Stimulated activated CD4-positive, alpha-beta T cell treated with anti-CD3 and anti-CD28 coated beads, Interleukin-4, amount 100 ng/mL, for 24 hours (primary cell): ENCODE measurements at regions not wholly inside any gene's neighbourhood (a gene's known extent, or its start where the extent isn't known, plus 50 kb on each side); places are given as distances from the start of the nearest gene placed in this dataset.
"Not testable (repeated sequence)": the region's sequence is repeated elsewhere in the genome, so short reads cannot be mapped to it uniquely, and the experiment has no call there.

Source experiments
- DNase-seq: peaks from one replicate; pipeline ENCODE4 v3.0.0-alpha.2; 2020

GRCh38 chr2:67878743-67879142 lies 184.1 kb downstream of the C1D start:
- no peak for DNase-seq

- DNase-seq: no peak
These were observed 183.1 kb downstream of the C1D start for GRCh38 chr2:67879586-67880290.

- no peak for DNase-seq
These were observed 182.5 kb downstream of the C1D start for GRCh38 chr2:67880291-67880761.

- no peak for DNase-seq
These were observed 181.0 kb downstream of the C1D start for GRCh38 chr2:67881816-67882215.

GRCh38 chr2:67883316-67884087 lies 179.3 kb downstream of the C1D start:
- DNase-seq: no peak

- no peak for DNase-seq
These were observed 174.3 kb downstream of the C1D start for GRCh38 chr2:67888351-67889005.

DNA sequence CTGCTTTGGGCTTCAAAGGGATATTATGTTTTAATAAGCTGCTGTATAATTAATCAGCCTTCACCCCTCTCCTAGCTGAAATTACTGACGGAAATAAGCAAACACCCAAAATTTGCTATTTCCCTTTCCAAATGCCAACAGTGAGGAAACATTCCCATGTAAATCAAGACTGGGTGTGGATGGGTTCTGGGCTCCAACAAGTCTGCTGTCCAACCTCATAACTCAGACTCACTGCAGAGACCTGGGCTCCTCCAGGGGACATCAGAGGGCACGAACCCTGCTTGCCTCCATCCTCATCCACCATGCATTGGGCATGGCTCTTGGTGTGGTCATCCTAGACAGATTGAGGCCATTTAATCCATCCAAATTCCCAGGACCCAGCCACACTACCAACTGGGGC lies 173.7 kb downstream of the C1D start:
- no peak for DNase-seq

DNA sequence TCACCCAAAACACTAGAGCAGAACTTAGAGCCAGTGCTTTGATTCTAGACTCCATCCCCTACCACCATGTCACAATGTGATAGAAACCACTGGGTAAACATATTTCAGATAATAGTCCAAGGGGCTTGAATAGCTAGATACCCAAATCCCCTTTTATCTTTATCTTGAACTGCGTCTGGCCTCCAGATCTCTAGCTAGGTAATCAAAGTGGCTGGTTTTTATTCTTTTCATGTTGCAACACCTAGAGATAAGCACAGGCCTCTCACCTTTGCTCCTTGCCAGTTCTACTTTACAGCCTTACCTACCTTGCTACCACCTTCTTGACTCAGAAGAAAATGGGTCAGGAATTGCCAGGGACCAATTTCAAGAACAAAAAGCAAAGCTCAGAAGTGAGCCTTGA lies 171.2 kb downstream of the C1D start:
- DNase-seq: no peak

- no peak for DNase-seq
These were observed 170.4 kb downstream of the C1D start for GRCh38 chr2:67892339-67892846.

- DNase-seq: no peak
These were observed 167.4 kb downstream of the C1D start for GRCh38 chr2:67895227-67895941.

- DNase-seq: no peak
These were observed 166.7 kb downstream of the C1D start for GRCh38 chr2:67896076-67896475.

GRCh38 chr2:67896476-67896875 lies 166.3 kb downstream of the C1D start:
- DNase-seq: no peak

DNA sequence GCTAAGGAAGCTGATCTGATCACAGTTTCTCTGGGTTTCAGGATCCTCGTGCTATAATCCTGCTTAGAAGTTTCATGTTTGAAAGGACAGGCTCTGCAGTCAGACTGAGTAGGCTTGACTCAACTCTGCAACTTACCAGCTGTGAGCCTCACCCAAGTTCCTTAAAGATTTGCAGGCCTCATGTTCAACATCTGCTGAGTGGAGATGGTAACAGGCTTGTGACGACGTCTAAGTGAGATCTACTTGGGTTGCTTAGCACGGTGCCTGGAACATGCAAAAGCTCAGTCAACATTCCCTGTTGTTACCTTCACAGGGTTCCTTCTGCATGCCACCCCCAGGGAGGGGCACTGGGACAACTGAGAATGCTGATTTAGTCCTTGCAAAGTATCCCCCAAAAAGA lies 164.2 kb downstream of the C1D start:
- no peak for DNase-seq

DNA sequence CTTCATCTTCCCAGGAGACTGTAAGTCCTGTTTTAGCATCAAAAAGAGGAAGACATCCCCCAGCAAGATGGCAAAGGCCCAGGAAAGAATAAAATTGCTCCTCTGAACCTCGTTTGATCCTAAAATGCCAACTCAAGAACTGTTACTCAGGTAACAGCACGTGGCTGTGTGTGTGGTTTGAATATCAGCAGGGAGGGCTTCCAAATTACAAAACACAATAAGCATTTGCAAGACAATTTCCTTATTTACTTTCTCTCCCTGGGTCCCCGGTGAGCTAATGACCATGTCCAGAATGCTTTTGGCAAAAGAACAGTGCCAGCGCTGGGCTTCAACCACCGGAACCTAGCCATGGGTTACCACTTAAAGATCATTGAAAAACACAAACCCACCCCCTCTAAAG lies 163.6 kb downstream of the C1D start:
- DNase-seq: no peak

DNA sequence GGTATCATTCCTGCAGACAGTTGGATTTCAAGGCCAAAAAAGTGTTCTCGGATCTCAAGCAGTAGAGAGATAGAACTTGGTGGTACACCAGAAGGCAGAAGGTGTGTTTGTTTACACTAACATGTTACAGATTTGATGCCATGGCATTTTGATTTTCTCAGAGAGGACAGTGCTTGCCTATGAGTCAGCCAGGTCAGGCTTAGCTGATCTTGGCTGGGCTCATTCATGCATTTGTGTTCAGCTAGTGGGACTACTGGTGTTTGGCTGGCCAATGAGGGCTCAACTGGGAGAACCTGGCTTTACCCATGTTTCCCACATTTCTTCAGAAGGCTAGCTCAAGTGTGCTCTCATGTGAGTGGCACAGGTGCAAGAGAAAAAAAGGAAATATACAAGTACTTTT lies 162.0 kb downstream of the C1D start:
- no peak for DNase-seq

- DNase-seq: no peak
These were observed 158.2 kb downstream of the C1D start for GRCh38 chr2:67904566-67904965.

DNA sequence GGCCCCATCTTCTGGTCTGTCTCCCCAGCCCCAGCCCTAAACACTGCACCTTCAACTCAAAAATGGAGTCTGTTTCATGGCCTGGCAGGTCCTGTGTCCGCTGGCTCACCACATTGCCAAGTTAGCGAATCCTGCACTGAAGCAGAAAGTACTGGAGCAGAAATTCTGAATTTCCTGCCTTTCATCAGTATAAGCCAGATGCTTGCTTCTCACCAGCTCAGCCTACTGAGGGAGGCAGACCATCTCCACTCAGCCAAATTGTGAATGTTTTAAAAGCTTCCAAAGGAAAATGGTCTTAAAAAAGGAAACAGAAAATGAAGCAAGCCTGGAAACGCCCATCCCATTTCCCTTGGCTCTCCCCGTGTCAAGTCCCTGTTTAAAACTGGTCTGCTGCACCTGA lies 157.8 kb downstream of the C1D start:
- no peak for DNase-seq

DNA sequence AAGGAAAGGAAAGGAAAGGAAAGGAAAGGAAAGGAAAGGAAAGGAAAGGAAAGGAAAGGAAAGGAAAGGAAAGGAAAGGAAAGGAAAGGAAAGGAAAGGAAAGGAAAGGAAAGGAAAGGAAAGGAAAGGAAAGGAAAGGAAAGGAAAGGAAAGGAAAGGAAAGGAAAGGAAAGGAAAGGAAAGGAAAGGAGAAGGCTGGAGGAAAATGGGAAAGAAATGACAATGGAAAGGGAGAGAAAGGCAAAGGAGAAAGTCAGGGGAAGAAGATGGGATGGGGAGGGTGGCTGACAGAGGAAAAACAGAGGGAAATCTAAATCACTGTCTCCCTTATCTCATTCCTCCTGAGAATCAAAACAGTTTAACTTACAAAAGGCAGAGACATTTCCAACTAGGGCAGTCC lies 156.3 kb downstream of the C1D start:
- DNase-seq: not testable (repeated sequence)

GRCh38 chr2:67917332-67918054 lies 145.3 kb downstream of the C1D start:
- DNase-seq: no peak

DNA sequence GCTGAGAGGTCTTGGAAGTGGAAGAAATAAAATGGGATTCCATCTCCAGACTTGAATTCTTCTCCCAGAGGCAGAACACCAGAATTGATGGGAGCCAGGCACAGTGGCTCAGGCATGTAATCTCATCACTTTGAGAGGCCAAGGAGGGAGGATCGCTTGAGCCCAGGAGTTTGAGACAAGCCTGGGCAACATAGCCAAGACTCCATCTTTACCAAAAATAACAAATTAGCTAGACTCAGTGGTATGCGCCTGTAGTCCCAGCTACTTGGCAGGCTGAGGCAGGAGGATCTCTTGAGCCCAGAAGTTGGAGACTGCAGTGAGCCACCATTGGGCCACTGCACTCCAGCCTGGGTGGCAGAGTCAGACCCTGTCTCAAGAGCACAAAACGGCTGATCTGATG lies 144.3 kb downstream of the C1D start:
- DNase-seq: no peak

DNA sequence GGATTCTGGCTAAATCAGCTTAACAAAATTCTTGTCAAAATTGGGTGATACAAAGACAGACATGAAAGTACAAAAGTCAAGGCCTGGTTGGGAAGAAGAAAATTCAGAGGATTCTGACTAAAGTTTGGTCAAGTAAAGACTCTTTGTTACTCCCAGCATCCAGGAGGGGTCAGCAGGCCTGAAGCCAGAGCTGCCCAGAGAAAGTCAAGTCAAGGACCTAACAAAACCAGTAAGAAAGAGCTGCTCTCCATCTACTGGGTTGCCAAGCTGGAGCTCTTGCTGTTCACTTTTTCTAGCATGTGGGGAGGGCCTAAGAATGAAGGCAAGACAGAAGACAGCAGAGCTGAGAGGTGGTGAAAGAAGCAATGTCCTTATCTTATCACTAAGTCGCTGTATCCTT lies 143.3 kb downstream of the C1D start:
- DNase-seq: no peak

- DNase-seq: no peak
These were observed 140.6 kb downstream of the C1D start for GRCh38 chr2:67922080-67922785.
